ENCODE measurements at regions not wholly inside any gene's neighbourhood (a gene's known extent, or its start where the extent isn't known, plus 50 kb on each side); places are given as distances from the start of the nearest gene placed in this dataset.
"Not testable (repeated sequence)": the region's sequence is repeated elsewhere in the genome, so short reads cannot be mapped to it uniquely, and the experiment has no call there.

GRCh38 chr10:28896791-28897409 lies 219.6 kb downstream of the BAMBI start:
- not testable (repeated sequence) for DNase-seq (ENCODE audit: low read depth, low spot score)

GRCh38 chr10:28897617-28898464 lies 220.5 kb downstream of the BAMBI start:
- no peak for DNase-seq (ENCODE audit: low read depth, low spot score)

- DNase-seq (ENCODE audit: low read depth, low spot score): no peak
Observed at GRCh38 chr10:28902215-28902614, 224.9 kb downstream of the BAMBI start.

- no peak for DNase-seq (ENCODE audit: low read depth, low spot score)
Observed at GRCh38 chr10:28903063-28903462, 225.7 kb downstream of the BAMBI start.

- DNase-seq (ENCODE audit: low read depth, low spot score): no peak
Observed at GRCh38 chr10:28903736-28904135, 226.4 kb downstream of the BAMBI start.

- no peak for DNase-seq (ENCODE audit: low read depth, low spot score)
Observed at GRCh38 chr10:28905371-28905770, 228.1 kb downstream of the BAMBI start.

GRCh38 chr10:28906011-28906411 lies 228.7 kb downstream of the BAMBI start:
- DNase-seq (ENCODE audit: low read depth, low spot score): no peak

- DNase-seq (ENCODE audit: low read depth, low spot score): no peak
Observed at GRCh38 chr10:28906415-28906814, 229.1 kb downstream of the BAMBI start.

GRCh38 chr10:28906934-28907333 lies 229.6 kb downstream of the BAMBI start:
- no peak for DNase-seq (ENCODE audit: low read depth, low spot score)

GRCh38 chr10:28909875-28910274 lies 232.6 kb downstream of the BAMBI start:
- no peak for DNase-seq (ENCODE audit: low read depth, low spot score)

GRCh38 chr10:28910956-28911355 lies 233.6 kb downstream of the BAMBI start:
- no peak for DNase-seq (ENCODE audit: low read depth, low spot score)

- DNase-seq (ENCODE audit: low read depth, low spot score): not testable (repeated sequence)
Observed at GRCh38 chr10:28911511-28911910, 234.2 kb downstream of the BAMBI start.

- DNase-seq (ENCODE audit: low read depth, low spot score): no peak
Observed at GRCh38 chr10:28912017-28912783, 234.9 kb downstream of the BAMBI start.

GRCh38 chr10:28913436-28914237 lies 236.3 kb downstream of the BAMBI start:
- DNase-seq (ENCODE audit: low read depth, low spot score): no peak

GRCh38 chr10:28914701-28915100 lies 237.4 kb downstream of the BAMBI start:
- no peak for DNase-seq (ENCODE audit: low read depth, low spot score)

- no peak for DNase-seq (ENCODE audit: low read depth, low spot score)
Observed at GRCh38 chr10:28915989-28916588, 238.8 kb downstream of the BAMBI start.

GRCh38 chr10:28920091-28920490 lies 242.8 kb downstream of the BAMBI start:
- no peak for DNase-seq (ENCODE audit: low read depth, low spot score)

GRCh38 chr10:28922127-28922526 lies 244.8 kb downstream of the BAMBI start:
- DNase-seq (ENCODE audit: low read depth, low spot score): no peak

GRCh38 chr10:28922861-28923260 lies 245.5 kb downstream of the BAMBI start:
- DNase-seq (ENCODE audit: low read depth, low spot score): no peak

GRCh38 chr10:28924717-28925116 lies 247.4 kb downstream of the BAMBI start:
- no peak for DNase-seq (ENCODE audit: low read depth, low spot score)

GRCh38 chr10:28925121-28925663 lies 247.9 kb downstream of the BAMBI start:
- no peak for DNase-seq (ENCODE audit: low read depth, low spot score)
